Osteocyte (in vitro differentiated cells): ENCODE measurements at regions not wholly inside any gene's neighbourhood (a gene's known extent, or its start where the extent isn't known, plus 50 kb on each side); places are given as distances from the start of the nearest gene placed in this dataset.

Experiments
- DNase-seq: peaks from one replicate; pipeline ENCODE4 v3.0.0; 2021; ENCODE audit warnings: mixed read lengths; ENCODE audit not compliant: unreplicated experiment; ENCODE audit errors: extremely low spot score
- H3K27ac Mint-ChIP-seq: one replicate; pipeline ENCODE4 v1.8.0; 2021; ENCODE audit warnings: mild to moderate bottlenecking, mixed read lengths; ENCODE audit not compliant: unreplicated experiment
- H3K27me3 Mint-ChIP-seq: one replicate; pipeline ENCODE4 v1.8.0; 2021; ENCODE audit warnings: mixed read lengths; ENCODE audit not compliant: unreplicated experiment
- H3K36me3 Mint-ChIP-seq: one replicate; pipeline ENCODE4 v1.8.0; 2021; ENCODE audit warnings: mixed read lengths; ENCODE audit not compliant: unreplicated experiment
- H3K4me1 Mint-ChIP-seq: one replicate; pipeline ENCODE4 v1.8.0; 2021; ENCODE audit warnings: mixed read lengths; ENCODE audit not compliant: unreplicated experiment
- H3K4me3 Mint-ChIP-seq: one replicate; pipeline ENCODE4 v1.8.0; 2021; ENCODE audit warnings: mild to moderate bottlenecking, moderate library complexity, mixed read lengths; ENCODE audit not compliant: unreplicated experiment
- H3K9me3 Mint-ChIP-seq: one replicate; pipeline ENCODE4 v1.8.0; 2021; ENCODE audit warnings: mixed read lengths; ENCODE audit not compliant: unreplicated experiment
- CTCF ChIP-seq: fragments of 200-600 bp; sonication (generic); IDR thresholded peaks from 2 replicates; pipeline ENCODE4 v1.5.0; 2021; ENCODE audit warnings: antibody characterized with exemption, mild to moderate bottlenecking, moderate library complexity

- peaks cover 4% of the 10 kb centered on the region for H3K9me3 Mint-ChIP-seq
- no peak overlapping the region for H3K27ac Mint-ChIP-seq
- no peak overlapping the region for H3K4me3 Mint-ChIP-seq
- no peaks in the 10 kb centered on the region for H3K27me3 Mint-ChIP-seq
- no peak for DNase-seq
- no peak for TF ChIP-seq CTCF
- no peaks in the 10 kb centered on the region for H3K4me1 Mint-ChIP-seq
- no peaks in the 10 kb centered on the region for H3K36me3 Mint-ChIP-seq
Observed at GRCh38 chr17:54813896-54814295, 86.8 kb upstream of the TOM1L1 start.

- Mint-ChIP-seq H3K4me1 (no peaks in the 10 kb centered on the region), H3K36me3 (no peaks in the 10 kb centered on the region), H3K4me3 (no peak overlapping the region), H3K27ac (no peak overlapping the region), H3K27me3 (no peaks in the 10 kb centered on the region), H3K9me3 (peaks cover 5% of the 10 kb centered on the region)
- DNase-seq: no peak
- TF ChIP-seq CTCF: no peak
Observed at GRCh38 chr17:54814371-54814770, 86.3 kb upstream of the TOM1L1 start.

GRCh38 chr17:54834086-54834485, 66.6 kb upstream of the TOM1L1 start:
- no peaks in the 10 kb centered on the region for H3K9me3 Mint-ChIP-seq
- H3K4me1 Mint-ChIP-seq: no peaks in the 10 kb centered on the region
- DNase-seq: no peak
- H3K27me3 Mint-ChIP-seq: no peaks in the 10 kb centered on the region
- no peaks in the 10 kb centered on the region for H3K36me3 Mint-ChIP-seq
- H3K27ac Mint-ChIP-seq: no peak overlapping the region
- TF ChIP-seq CTCF: no peak
- H3K4me3 Mint-ChIP-seq: no peak overlapping the region

GRCh38 chr17:54835015-54835414, 65.6 kb upstream of the TOM1L1 start:
- no peaks in the 10 kb centered on the region for H3K9me3 Mint-ChIP-seq
- TF ChIP-seq CTCF: no peak
- no peaks in the 10 kb centered on the region for H3K36me3 Mint-ChIP-seq
- H3K4me3 Mint-ChIP-seq: no peak overlapping the region
- H3K27me3 Mint-ChIP-seq: no peaks in the 10 kb centered on the region
- H3K27ac Mint-ChIP-seq: no peak overlapping the region
- H3K4me1 Mint-ChIP-seq: no peaks in the 10 kb centered on the region
- no peak for DNase-seq

GRCh38 chr17:54836723-54837462, 63.8 kb upstream of the TOM1L1 start:
- no peaks in the 10 kb centered on the region for H3K9me3 Mint-ChIP-seq
- DNase-seq: no peak
- no peak overlapping the region for H3K4me3 Mint-ChIP-seq
- no peaks in the 10 kb centered on the region for H3K36me3 Mint-ChIP-seq
- no peaks in the 10 kb centered on the region for H3K27me3 Mint-ChIP-seq
- H3K4me1 Mint-ChIP-seq: no peaks in the 10 kb centered on the region
- TF ChIP-seq CTCF: no peak
- H3K27ac Mint-ChIP-seq: no peak overlapping the region
